ENCODE measurements at regions not wholly inside any gene's neighbourhood (a gene's known extent, or its start where the extent isn't known, plus 50 kb on each side); places are given as distances from the start of the nearest gene placed in this dataset.
"Not testable (repeated sequence)": the region's sequence is repeated elsewhere in the genome, so short reads cannot be mapped to it uniquely, and the experiment has no call there.

- H3K4me3 ChIP-seq (ENCODE audit: low read length); H3K9me3 ChIP-seq (ENCODE audit: control insufficient read depth, low read depth, low read length); H3K36me3 ChIP-seq (ENCODE audit: control insufficient read depth, insufficient read depth, low read length); H3K27me3 ChIP-seq (ENCODE audit: control insufficient read depth, insufficient read depth, low read length); H3K27ac ChIP-seq (ENCODE audit: low read length); DNase-seq; H3K4me1 ChIP-seq (ENCODE audit: control insufficient read depth, insufficient read depth, low read length): not testable (repeated sequence)
- no CpG with 5 or more reads among the region's 23 CpGs for WGBS (ENCODE audit: insufficient coverage, low lambda C conversion rate)
Measured at GRCh38 chr16:31975826-31976419, 102.3 kb downstream of the ZNF267 start.

- whole genome bisulfite sequencing (ENCODE audit: insufficient coverage, low lambda C conversion rate), result no CpG with 5 or more reads among the region's 8 CpGs
- DNase-seq; H3K4me3 ChIP-seq (ENCODE audit: low read length); H3K36me3 ChIP-seq (ENCODE audit: control insufficient read depth, insufficient read depth, low read length); H3K4me1 ChIP-seq (ENCODE audit: control insufficient read depth, insufficient read depth, low read length); H3K27me3 ChIP-seq (ENCODE audit: control insufficient read depth, insufficient read depth, low read length); H3K27ac ChIP-seq (ENCODE audit: low read length); H3K9me3 ChIP-seq (ENCODE audit: control insufficient read depth, low read depth, low read length): not testable (repeated sequence)
Measured at GRCh38 chr16:31978463-31978862, 104.9 kb downstream of the ZNF267 start.

DNA sequence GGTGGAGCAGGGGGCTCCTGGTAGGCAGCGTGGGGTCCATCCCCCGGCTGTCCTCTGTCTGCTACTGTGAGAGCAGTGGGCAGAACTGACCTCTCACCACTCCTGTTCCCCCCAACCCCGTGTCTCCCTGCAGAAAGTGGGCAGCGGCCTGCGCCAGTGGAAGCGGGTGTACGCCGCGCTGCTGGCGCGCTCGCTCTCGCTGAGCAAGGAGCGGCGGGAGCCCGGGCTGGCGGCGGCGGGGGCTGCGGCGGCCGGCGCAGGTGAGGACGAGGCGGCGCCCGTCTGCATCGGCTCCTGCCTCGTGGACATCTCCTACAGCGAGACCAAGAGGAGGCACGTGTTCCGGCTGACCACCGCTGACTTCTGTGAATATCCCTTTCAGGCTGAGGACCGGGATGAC lies 108.1 kb downstream of the ZNF267 start:
- not testable (repeated sequence) for H3K36me3 ChIP-seq (ENCODE audit: control insufficient read depth, insufficient read depth, low read length); H3K27me3 ChIP-seq (ENCODE audit: control insufficient read depth, insufficient read depth, low read length); H3K27ac ChIP-seq (ENCODE audit: low read length); H3K4me3 ChIP-seq (ENCODE audit: low read length); DNase-seq; H3K4me1 ChIP-seq (ENCODE audit: control insufficient read depth, insufficient read depth, low read length); H3K9me3 ChIP-seq (ENCODE audit: control insufficient read depth, low read depth, low read length)
- WGBS (ENCODE audit: insufficient coverage, low lambda C conversion rate), result no CpG with 5 or more reads among the region's 34 CpGs

GRCh38 chr16:31982986-31983385 lies 109.4 kb downstream of the ZNF267 start:
- H3K9me3 ChIP-seq (ENCODE audit: control insufficient read depth, low read depth, low read length); H3K36me3 ChIP-seq (ENCODE audit: control insufficient read depth, insufficient read depth, low read length); H3K27me3 ChIP-seq (ENCODE audit: control insufficient read depth, insufficient read depth, low read length); DNase-seq; H3K4me1 ChIP-seq (ENCODE audit: control insufficient read depth, insufficient read depth, low read length); H3K4me3 ChIP-seq (ENCODE audit: low read length); H3K27ac ChIP-seq (ENCODE audit: low read length): not testable (repeated sequence)
- no CpG with 5 or more reads among the region's 8 CpGs for WGBS (ENCODE audit: insufficient coverage, low lambda C conversion rate)

GRCh38 chr16:31983666-31984065 lies 110.1 kb downstream of the ZNF267 start:
- H3K27ac ChIP-seq (ENCODE audit: low read length); H3K9me3 ChIP-seq (ENCODE audit: control insufficient read depth, low read depth, low read length); H3K27me3 ChIP-seq (ENCODE audit: control insufficient read depth, insufficient read depth, low read length); DNase-seq; H3K4me3 ChIP-seq (ENCODE audit: low read length); H3K36me3 ChIP-seq (ENCODE audit: control insufficient read depth, insufficient read depth, low read length); H3K4me1 ChIP-seq (ENCODE audit: control insufficient read depth, insufficient read depth, low read length): not testable (repeated sequence)
- WGBS (ENCODE audit: insufficient coverage, low lambda C conversion rate), result no CpG with 5 or more reads among the region's 5 CpGs

DNA sequence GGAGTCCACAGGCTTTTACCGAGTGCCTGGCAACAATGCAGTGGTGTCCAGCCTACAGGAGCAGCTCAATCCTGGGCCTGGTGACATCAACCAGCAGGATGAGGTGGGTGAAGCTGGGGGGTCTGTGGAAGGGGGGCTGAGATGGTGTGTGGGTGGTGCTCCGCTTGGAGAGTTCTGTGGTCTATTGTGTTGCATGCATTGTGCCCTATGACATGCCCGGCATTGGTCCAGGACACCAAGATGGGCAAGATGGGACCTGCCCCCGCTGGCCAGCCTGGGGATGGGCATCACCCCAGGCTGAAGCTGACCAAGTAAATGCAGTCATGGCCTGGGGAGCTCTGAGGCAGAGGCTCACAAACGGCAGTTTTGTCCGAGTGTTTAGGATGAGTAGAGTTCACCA lies 113.3 kb downstream of the ZNF267 start:
- DNase-seq; H3K27ac ChIP-seq (ENCODE audit: low read length); H3K27me3 ChIP-seq (ENCODE audit: control insufficient read depth, insufficient read depth, low read length); H3K9me3 ChIP-seq (ENCODE audit: control insufficient read depth, low read depth, low read length); H3K4me3 ChIP-seq (ENCODE audit: low read length); H3K4me1 ChIP-seq (ENCODE audit: control insufficient read depth, insufficient read depth, low read length); H3K36me3 ChIP-seq (ENCODE audit: control insufficient read depth, insufficient read depth, low read length): not testable (repeated sequence)
- WGBS (ENCODE audit: insufficient coverage, low lambda C conversion rate), result no CpG with 5 or more reads among the region's 6 CpGs

DNA sequence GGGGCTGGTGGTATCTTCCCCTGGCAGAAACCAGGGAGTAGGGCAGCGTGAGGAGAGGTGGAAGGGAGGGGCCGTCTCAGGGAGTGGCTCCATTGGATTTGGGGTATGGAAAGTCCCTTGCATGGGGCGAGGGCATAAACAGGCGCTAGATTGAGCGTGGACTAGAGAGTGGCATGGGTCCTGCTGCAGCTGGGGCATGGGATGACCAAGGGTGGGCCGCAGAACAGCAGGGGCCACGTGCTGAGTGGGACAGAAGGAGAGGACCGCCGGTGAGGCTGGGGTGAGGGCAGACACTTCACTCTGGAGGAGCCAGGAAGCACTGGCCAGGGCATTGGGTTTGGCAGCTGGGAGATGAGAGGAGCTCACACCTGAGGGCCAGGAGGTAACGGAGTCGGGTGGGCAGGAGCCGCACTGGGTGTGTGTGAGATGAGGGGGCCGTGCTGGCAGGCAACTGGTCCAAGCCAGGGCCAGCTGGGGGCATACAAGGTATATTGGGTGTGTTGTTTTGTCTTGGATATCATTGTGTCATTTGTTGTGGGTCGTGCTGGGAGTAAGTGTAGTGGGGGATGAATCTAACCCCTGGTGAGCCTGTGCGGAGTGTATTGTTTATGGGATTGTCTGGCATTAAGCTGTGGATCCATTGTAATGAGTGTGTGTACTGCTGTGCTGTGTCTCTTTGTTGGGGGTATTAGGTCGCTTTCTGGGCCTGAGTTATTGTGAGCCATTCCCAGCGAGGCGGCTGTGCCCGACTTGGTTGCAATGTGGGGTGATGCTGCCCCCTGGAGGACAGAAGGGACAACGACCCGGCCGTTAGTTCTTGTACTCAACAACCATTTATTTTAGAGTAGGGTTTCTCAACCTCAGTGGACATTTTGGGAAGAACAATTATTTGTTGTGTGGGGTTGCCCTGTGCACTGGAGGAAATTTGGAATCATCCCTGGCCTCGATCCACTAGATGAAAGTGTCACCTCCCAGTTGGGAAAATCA lies 115.3 kb downstream of the ZNF267 start:
- not testable (repeated sequence) for DNase-seq

DNA sequence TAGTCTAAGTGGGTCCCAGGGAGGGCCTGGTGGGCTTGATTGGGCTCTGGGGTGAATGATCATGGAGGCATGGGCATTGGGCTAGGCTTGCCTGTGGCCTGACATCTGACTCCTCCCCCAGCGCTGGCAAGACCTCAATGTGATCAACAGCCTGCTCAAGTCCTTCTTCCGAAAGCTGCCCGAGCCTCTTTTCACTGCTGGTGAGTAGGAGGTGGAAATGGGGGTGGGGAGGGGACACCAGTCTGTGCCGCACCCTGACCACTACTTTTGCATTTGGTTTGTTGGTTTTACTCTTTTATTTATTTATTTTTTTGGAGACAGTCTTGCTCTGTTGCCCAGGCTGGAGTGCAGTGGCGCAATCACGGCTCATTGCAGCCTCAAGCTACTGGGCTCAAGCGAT lies 116.7 kb downstream of the ZNF267 start:
- WGBS (ENCODE audit: insufficient coverage, low lambda C conversion rate), result no CpG with 5 or more reads among the region's 7 CpGs
- not testable (repeated sequence) for H3K27ac ChIP-seq (ENCODE audit: low read length); H3K4me3 ChIP-seq (ENCODE audit: low read length); DNase-seq; H3K4me1 ChIP-seq (ENCODE audit: control insufficient read depth, insufficient read depth, low read length); H3K9me3 ChIP-seq (ENCODE audit: control insufficient read depth, low read depth, low read length); H3K36me3 ChIP-seq (ENCODE audit: control insufficient read depth, insufficient read depth, low read length); H3K27me3 ChIP-seq (ENCODE audit: control insufficient read depth, insufficient read depth, low read length)

More for the DNA sequence above, 115.3 kb downstream of the ZNF267 start:
- not testable (repeated sequence) for H3K4me3 ChIP-seq (ENCODE audit: low read length); H3K27me3 ChIP-seq (ENCODE audit: control insufficient read depth, insufficient read depth, low read length); H3K36me3 ChIP-seq (ENCODE audit: control insufficient read depth, insufficient read depth, low read length); H3K27ac ChIP-seq (ENCODE audit: low read length); H3K4me1 ChIP-seq (ENCODE audit: control insufficient read depth, insufficient read depth, low read length); H3K9me3 ChIP-seq (ENCODE audit: control insufficient read depth, low read depth, low read length)
- no CpG with 5 or more reads among the region's 23 CpGs for WGBS (ENCODE audit: insufficient coverage, low lambda C conversion rate)

DNA sequence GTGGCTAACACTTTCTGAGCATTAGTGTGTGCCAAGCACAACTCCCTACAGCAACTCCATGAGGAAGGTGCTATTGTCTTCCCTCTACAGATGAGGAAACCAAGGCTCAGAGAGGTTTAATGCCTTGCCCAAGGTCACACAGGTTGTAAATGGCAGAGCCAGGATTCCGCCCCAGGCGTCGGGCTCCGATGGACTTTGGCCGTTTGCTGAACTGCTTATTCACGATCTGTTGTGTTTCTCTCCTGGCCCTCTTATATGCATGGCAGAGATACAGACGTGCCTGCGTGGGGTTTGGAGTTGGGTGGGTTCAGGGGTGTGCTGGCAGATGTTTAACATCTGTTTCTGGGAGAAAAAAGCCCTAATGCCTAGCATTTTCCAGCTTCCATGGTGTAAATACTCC lies 117.4 kb downstream of the ZNF267 start:
- not testable (repeated sequence) for DNase-seq; H3K4me1 ChIP-seq (ENCODE audit: control insufficient read depth, insufficient read depth, low read length); H3K27ac ChIP-seq (ENCODE audit: low read length); H3K27me3 ChIP-seq (ENCODE audit: control insufficient read depth, insufficient read depth, low read length); H3K4me3 ChIP-seq (ENCODE audit: low read length); H3K9me3 ChIP-seq (ENCODE audit: control insufficient read depth, low read depth, low read length); H3K36me3 ChIP-seq (ENCODE audit: control insufficient read depth, insufficient read depth, low read length)
- WGBS (ENCODE audit: insufficient coverage, low lambda C conversion rate), result no CpG with 5 or more reads among the region's 8 CpGs

DNA sequence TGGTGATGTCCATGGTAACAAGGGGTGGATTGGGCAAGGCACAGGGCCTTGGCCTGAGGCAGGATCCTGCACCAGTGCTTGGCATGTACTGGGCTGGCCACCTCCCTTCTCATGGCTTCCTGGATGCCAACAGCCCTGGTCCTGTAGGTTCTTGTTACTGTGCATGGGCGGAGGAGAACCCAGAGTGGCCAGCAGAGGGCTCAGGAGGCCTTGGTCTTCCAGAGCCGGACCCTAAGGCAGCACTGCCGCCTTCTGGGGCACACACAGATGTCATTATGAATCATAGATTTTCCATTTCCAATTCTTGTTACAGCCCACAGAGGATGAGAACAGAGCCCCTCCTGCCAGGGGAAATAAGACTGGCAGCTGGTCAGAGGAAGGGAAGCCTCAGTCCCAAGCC lies 122.7 kb downstream of the ZNF267 start:
- not testable (repeated sequence) for H3K36me3 ChIP-seq (ENCODE audit: control insufficient read depth, insufficient read depth, low read length); H3K27ac ChIP-seq (ENCODE audit: low read length); DNase-seq; H3K9me3 ChIP-seq (ENCODE audit: control insufficient read depth, low read depth, low read length); H3K4me1 ChIP-seq (ENCODE audit: control insufficient read depth, insufficient read depth, low read length); H3K27me3 ChIP-seq (ENCODE audit: control insufficient read depth, insufficient read depth, low read length); H3K4me3 ChIP-seq (ENCODE audit: low read length)
- WGBS (ENCODE audit: insufficient coverage, low lambda C conversion rate), result no CpG with 5 or more reads among the region's 3 CpGs

DNA sequence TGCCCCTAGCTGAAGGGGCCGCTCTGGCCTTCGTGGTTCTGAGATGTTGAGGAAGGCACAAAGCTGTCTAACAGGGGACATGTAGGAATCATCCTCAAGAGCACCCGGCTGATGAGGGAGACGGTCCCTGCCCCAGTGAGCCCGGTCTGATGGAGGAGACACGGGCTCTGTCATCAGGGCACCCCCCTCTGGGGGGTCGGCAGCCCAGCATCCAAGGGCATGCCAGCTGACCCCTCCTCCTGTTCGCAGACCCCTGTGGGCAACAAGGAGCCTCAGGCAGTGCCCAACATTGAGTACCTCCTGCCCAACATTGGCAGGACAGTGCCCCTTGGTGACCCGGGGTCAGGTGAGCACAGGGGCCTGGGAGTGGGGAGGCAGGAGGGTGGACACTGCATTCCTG lies 128.9 kb downstream of the ZNF267 start:
- H3K36me3 ChIP-seq (ENCODE audit: control insufficient read depth, insufficient read depth, low read length); H3K4me3 ChIP-seq (ENCODE audit: low read length); H3K4me1 ChIP-seq (ENCODE audit: control insufficient read depth, insufficient read depth, low read length); H3K27ac ChIP-seq (ENCODE audit: low read length); DNase-seq; H3K27me3 ChIP-seq (ENCODE audit: control insufficient read depth, insufficient read depth, low read length); H3K9me3 ChIP-seq (ENCODE audit: control insufficient read depth, low read depth, low read length): not testable (repeated sequence)
- no CpG with 5 or more reads among the region's 9 CpGs for WGBS (ENCODE audit: insufficient coverage, low lambda C conversion rate)

All from large intestine (tissue), 3 donors.